CD4-positive, alpha-beta T cell treated with Interleukin-4 for 4 hours (primary cell): ENCODE measurements at regions not wholly inside any gene's neighbourhood (a gene's known extent, or its start where the extent isn't known, plus 50 kb on each side); places are given as distances from the start of the nearest gene placed in this dataset.
"Not testable (repeated sequence)": the region's sequence is repeated elsewhere in the genome, so short reads cannot be mapped to it uniquely, and the experiment has no call there.

Experiments
- DNase-seq: peaks from one replicate; pipeline ENCODE4 v3.0.0-alpha.2; 2020

GRCh38 chr10:53521046-53521445 is 748.5 kb upstream of the MBL2 start:
- no peak for DNase-seq

GRCh38 chr10:53508197-53508596 is 735.6 kb upstream of the MBL2 start:
- DNase-seq = no peak

GRCh38 chr10:53504492-53504891 is 731.9 kb upstream of the MBL2 start:
- not testable (repeated sequence) for DNase-seq

GRCh38 chr10:53491774-53492173 is 719.2 kb upstream of the MBL2 start:
- no peak for DNase-seq

GRCh38 chr10:53490553-53490952 is 718.0 kb upstream of the MBL2 start:
- no peak for DNase-seq

- no peak for DNase-seq
Observed at GRCh38 chr10:53489335-53490182, 717.0 kb upstream of the MBL2 start.

GRCh38 chr10:53487019-53487983 is 714.7 kb upstream of the MBL2 start:
- no peak for DNase-seq

- DNase-seq = not testable (repeated sequence)
Observed at GRCh38 chr10:53485422-53485821, 712.8 kb upstream of the MBL2 start.

- DNase-seq = no peak
Observed at GRCh38 chr10:53479365-53479764, 706.8 kb upstream of the MBL2 start.

- no peak for DNase-seq
Observed at GRCh38 chr10:53477313-53477675, 704.7 kb upstream of the MBL2 start.

- DNase-seq = no peak
Observed at GRCh38 chr10:53476650-53477312, 704.2 kb upstream of the MBL2 start.

- DNase-seq = no peak
Observed at GRCh38 chr10:53469383-53469782, 696.8 kb upstream of the MBL2 start.

- no peak for DNase-seq
Observed at GRCh38 chr10:53463539-53463938, 691.0 kb upstream of the MBL2 start.

GRCh38 chr10:53458007-53458406 is 685.4 kb upstream of the MBL2 start:
- no peak for DNase-seq

GRCh38 chr10:53453196-53453595 is 680.6 kb upstream of the MBL2 start:
- no peak for DNase-seq

- DNase-seq = no peak
Observed at GRCh38 chr10:53447576-53447975, 675.0 kb upstream of the MBL2 start.

- no peak for DNase-seq
Observed at GRCh38 chr10:53441843-53442242, 669.3 kb upstream of the MBL2 start.

- DNase-seq = no peak
Observed at GRCh38 chr10:53440601-53441000, 668.0 kb upstream of the MBL2 start.

GRCh38 chr10:53439075-53439474 is 666.5 kb upstream of the MBL2 start:
- not testable (repeated sequence) for DNase-seq

GRCh38 chr10:53434413-53434812 is 661.8 kb upstream of the MBL2 start:
- no peak for DNase-seq

GRCh38 chr10:53432035-53432434 is 659.5 kb upstream of the MBL2 start:
- no peak for DNase-seq

GRCh38 chr10:53430974-53431373 is 658.4 kb upstream of the MBL2 start:
- DNase-seq = no peak
